ENCODE measurements at regions not wholly inside any gene's neighbourhood (a gene's known extent, or its start where the extent isn't known, plus 50 kb on each side); places are given as distances from the start of the nearest gene placed in this dataset.

DNA sequence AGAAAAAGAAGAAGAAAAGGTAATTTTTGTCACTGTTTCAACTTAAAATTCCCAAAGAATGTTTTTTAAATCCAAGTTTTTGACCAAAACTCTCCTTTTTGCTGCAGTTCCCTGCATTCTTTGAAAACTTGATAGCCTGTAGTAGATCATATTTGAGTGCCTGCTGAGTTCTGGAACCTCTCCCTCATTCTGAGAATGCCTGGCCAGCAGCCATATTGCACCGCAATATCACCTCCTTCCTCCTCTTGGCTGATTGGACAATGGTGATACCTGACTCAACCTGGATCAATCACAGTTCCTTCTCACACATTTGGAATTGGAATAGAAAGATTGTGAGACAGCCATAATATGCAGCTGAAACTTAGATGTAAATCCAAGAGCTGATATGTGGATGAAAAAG lies 97.6 kb upstream of the GAP43 start:
- no peak for DNase-seq (ENCODE audit: low spot score)

DNA sequence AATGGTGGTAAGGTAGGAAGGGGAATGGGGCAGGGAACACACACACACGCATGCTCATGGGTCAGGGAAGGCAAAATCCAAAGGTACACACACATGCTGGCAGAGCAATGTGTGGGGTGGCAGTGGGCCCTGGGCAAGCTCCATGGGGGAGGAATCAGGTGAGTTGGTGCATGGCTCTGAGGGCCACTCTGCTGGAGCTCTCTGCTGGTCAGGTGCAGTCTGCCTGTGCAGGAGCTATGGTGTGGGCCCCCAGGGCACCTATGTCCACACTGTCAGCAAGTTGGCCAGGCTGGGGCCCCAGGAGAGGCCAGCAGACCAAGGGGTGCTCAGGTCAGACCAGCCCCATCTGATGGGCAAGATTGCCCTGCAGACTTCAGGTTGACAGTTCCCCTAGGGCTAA lies 90.1 kb upstream of the GAP43 start:
- no peak for DNase-seq (ENCODE audit: low spot score)

DNA sequence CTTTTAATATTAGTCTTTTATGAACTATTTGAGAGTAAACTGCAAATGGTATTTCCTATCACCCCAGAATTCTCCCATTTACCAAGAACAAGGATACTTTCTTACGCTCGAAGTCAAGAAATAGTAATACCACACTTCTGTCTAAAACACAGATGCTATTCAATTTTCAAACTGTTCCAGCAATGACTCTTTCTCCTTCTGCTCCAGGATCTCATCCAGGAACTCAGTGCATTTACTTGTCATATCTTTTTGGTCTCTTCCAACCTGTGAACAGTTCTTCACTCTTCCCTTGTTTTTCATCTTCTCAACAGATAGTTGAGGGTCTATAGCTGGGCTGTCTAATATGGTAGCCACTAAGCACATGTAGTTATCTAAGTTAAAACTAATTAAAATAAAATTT lies 87.1 kb upstream of the GAP43 start:
- no peak for DNase-seq (ENCODE audit: low spot score)

DNA sequence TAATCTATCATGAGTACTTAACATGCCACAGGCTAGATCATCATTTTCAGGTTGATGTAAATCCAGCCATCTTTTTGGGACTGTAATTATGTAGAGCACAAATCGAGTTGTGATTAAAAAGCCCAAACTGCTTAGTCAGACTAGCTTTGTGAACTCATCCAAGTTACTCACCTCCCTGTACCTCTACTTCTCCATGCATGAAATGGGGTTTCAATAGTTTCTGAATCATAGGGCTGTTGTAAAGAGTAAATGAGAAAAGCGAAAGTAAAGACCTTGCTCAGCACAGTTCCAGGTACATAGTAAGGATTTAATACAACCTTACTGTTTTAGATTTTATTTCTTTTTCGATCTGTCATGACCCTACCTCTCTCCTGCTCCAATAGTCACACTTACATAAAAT lies 85.6 kb upstream of the GAP43 start:
- DNase-seq (ENCODE audit: low spot score): no peak

DNA sequence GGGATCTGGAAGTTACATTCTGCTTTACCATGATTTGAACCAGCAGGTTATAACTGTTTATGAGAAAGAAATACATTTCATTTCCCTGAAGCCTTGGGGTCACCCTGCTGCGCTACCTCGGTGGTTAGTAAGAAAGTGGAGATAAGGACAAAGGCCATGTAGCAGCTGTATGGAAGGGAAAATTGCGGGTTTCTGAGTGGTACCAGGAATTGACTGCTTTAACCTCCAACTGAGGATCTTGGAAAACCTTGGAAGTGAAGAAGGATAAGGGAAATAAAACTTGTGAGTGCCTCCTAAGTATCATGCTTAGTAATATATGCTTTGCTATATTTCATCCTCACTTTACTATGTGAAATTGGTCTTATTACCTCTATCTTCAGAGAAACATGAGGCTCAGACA lies 76.1 kb upstream of the GAP43 start:
- DNase-seq (ENCODE audit: low spot score): no peak

DNA sequence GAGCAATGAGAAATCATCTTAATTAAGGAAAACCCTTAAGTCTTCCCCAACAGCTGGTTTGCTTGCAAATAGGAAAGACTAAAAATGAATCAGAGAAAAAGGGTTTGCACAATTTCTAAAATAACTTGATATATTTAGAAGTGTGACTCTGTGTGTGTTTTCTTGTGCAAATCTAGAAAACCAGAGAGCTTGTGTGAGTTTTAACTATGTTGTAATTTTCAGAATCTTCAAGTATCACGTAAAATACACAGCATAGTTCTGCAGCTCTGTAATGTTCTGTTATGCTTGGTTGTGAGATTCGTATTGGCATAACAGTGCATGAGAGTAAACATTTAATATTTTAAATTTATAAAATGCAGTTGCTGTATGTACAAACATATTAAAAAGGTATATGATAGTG lies 74.7 kb upstream of the GAP43 start:
- no peak for DNase-seq (ENCODE audit: low spot score)

DNA sequence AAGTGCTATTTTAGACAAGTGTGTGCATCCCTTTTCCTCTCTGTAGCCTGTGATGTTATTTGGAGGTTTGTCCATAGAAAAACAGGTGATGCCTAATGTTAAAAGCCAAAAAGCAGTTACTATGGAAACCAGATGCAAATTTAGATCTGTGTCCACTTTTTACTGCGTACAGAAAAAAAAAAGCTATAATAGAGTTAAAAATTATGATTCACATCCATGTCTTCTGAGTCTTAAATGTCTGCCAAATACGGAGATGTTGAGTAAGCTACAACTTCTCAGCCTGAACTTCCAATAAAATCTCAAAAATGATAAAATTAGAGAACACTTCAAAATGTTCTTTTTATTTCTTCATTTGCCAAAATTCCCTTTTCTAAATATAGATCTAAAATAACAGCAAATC lies 74.2 kb upstream of the GAP43 start:
- no peak for DNase-seq (ENCODE audit: low spot score)

DNA sequence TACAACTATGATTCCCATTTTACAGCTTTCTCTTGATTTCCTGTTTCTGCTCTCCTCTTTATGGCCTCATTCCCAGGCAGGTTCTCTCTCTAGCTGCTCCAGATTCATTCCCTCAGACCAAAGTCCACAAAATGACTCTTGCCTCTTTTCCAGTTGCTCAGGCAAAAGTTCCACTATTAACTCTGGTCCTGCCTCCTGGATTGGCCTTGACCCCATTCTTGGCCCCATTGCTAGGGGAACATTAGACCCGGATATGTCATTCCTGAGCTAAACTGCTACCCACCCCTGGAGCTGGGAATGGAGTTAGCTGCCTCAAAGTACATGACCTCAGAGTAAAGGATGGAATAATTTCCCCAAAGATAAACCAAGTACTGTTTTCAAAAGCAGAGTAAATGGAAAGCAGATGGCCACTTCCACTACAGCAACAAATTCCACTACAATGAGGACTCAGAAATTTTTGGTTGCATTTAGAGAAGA lies 73.0 kb upstream of the GAP43 start:
- no peak for DNase-seq (ENCODE audit: low spot score)

DNA sequence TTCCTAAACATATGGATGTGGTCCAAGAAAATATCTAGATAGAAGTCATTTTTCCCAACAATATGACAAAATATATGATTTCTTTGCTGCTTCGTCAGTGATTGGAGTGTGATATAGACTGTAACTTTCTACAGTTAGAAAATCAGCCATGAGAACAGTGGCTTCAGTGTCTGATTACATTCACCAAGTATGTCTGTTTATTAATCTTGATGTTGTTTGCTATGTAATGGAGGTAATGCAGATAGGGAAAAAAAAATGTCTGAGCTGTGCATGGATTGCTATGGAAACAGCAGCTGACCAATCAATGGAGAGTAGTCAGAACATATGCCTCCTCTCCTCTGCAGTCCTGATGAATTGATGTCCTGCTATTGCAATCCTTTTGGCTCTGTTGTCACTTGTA lies 72.3 kb upstream of the GAP43 start:
- no peak for DNase-seq (ENCODE audit: low spot score)

DNA sequence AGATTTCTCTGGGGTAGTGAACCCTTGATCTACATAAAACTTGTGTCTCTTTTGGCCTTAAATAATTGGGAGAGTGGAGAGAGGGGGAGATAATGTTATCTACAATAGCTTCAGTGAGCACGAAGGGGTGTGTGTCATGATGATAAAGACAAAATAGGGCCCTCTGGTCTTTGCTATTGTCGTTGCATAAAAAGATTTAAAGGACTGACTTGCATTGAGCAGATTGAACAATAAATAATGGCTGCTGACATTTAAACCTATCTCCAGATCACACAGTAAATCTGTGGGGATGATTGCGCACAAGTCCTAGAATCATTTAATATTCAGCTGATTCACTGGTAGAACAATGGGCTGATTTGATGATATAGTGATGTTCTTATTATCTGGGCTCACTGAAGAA lies 71.3 kb upstream of the GAP43 start:
- no peak for DNase-seq (ENCODE audit: low spot score)

DNA sequence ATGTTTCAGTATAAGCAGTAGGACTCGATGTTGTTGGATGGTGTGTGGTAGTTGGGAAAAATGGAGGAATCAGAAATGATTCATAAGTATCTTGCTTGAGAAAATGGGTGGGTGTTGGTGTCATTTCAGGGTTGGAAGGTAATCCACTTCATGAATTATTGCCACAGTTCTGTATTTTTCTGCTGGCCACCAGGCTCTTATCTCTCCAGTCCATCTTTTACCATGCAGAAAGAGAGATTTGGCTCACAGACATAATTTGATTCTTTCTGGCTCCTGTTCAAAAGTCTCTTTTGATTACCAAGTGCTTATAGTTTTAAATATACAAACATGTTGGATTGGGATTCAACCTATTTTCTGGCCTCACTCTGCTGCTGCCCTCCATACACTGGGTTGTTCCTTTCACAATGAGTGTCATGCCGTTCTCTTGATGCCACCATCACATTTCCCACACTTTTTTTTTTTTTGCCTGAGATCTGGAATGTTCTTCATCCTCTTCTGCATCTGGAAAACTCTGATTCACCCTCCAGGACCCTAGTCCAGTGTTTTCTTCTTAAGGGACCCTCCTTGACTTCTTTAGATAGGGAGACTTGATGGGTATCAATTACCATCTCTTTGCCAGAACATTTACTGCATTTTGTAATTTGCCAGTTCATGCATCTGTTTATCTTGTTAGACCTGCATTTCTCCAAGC lies 69.4 kb upstream of the GAP43 start:
- no peak for DNase-seq (ENCODE audit: low spot score)

DNA sequence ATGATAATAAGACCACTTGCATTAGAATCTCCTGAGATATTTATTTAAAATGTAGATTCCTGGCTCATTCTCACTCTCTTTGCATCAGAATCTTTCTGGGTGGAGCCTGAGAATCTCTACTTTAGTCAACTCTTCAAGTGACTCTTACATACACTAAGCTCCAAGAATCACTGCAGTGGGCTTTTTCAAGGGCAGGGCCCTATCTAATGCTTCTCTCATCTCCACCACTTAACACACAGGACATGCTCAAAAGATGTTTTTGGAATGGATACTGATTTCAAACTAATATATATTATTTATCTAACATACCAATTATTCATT lies 68.9 kb upstream of the GAP43 start:
- DNase-seq (ENCODE audit: low spot score): no peak

DNA sequence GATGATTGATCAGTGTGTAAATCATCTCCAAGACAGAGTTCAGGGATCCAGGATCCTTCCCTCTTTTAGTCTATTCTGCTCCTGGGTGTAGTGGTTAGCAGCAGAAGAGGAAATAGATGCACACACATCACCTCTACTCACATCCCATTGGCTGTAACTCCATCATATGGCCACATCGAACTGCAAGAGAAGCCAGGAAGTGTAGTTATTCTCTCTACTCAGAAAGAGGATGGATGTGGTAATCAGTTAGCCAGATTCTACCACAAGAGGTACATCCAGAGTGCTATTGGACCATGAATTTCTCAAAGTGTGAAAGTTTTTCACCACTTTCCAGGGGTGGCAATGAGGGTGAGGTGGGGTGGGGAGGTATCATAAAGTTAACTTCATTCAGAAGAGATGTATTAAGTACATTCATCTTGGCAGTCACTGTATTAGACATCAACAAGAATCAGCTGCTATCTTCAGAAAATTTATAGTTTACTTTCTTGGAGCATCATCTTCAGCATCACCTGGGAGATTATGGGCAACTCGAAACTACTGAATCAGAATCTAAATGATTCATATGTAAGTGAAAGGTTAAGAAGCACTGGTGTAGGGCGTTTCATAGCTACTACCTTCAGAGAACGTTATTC lies 60.6 kb upstream of the GAP43 start:
- no peak for DNase-seq (ENCODE audit: low spot score)

DNA sequence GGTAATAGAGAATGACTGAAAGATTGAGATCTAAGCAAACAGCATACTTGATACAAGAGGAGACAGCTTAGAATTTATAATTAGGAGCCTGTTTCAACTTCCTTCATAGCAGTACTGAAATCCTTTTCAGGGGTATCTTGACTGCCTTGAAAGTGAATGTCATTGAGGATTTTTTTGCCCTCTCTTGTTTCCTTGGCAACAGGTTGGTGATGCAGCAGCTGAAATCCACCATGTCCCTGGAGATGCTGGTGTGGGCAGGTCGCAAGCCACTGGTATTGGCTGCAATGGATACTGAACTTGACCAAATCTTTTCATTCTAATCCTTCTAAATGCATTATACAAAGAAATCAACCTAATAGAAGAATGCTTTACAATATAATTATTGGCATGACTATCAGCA lies 59.3 kb upstream of the GAP43 start:
- DNase-seq (ENCODE audit: low spot score): no peak

DNA sequence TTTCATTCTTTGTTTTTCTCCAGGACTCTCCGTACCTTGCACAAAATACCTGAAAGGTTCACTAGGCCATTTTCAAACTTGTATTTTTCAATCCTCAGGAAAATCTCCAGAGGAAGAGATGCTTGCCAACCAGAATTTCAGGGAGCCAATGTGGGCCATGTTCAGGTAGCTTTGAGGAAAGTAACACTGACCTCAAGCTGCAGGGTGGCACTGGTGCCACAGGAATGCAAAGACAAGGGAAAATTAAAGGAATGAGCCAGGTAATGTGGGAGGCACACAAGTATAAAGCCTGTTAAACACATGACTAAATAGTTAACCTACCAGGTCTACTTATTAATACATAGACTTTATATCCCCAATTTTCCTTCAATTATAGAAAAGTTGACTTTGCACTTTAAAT lies 51.9 kb upstream of the GAP43 start:
- no peak for DNase-seq (ENCODE audit: low spot score)

All from hepatic stellate cell (primary cell).